IPS-15b (cell line): ENCODE measurements at regions not wholly inside any gene's neighbourhood (a gene's known extent, or its start where the extent isn't known, plus 50 kb on each side); places are given as distances from the start of the nearest gene placed in this dataset.

Experiments
- H3K27me3 ChIP-seq: one replicate; pipeline ENCODE4 v1.6.1; 2013; ENCODE audit warnings: low read length; ENCODE audit not compliant: control insufficient read depth, insufficient read depth
- H3K36me3 ChIP-seq: one replicate; pipeline ENCODE4 v1.6.1; 2013; ENCODE audit warnings: low read length; ENCODE audit not compliant: control insufficient read depth, insufficient read depth
- H3K4me1 ChIP-seq: one replicate; pipeline ENCODE4 v1.6.1; 2013; ENCODE audit warnings: mild to moderate bottlenecking, low read length; ENCODE audit not compliant: control insufficient read depth, insufficient read depth
- H3K4me3 ChIP-seq: one replicate; pipeline ENCODE4 v1.5.1; 2013; ENCODE audit warnings: low read depth, low read length
- H3K9ac ChIP-seq: one replicate; pipeline ENCODE4 v1.6.1; 2013; ENCODE audit warnings: low read depth, mild to moderate bottlenecking, low read length
- H3K9me3 ChIP-seq: one replicate; pipeline ENCODE4 v1.6.1; 2013; ENCODE audit warnings: mild to moderate bottlenecking, low read length; ENCODE audit not compliant: control insufficient read depth, insufficient read depth

DNA sequence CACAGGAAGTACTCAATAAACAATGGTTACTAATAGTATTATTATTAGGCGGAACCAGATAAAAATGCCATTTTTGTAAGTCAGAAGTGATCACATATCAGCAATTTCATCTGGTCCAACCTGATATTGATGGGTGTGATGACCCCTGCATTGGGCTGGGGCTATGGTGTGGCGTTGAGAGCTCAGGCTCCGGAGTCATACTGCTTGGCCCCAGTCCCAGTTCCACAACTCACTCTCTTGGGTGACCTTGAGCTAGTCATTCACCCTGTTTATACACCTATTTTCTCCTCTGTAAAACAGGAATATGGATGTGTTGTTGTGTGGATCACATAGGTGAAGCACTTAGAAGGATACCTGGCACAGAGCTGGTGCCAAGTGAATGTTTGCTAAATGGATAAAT, 229.4 kb upstream of the POU3F1 start:
- H3K27me3 ChIP-seq: no peaks in the 10 kb centered on the region
- peaks cover 2% of the 10 kb centered on the region for H3K4me1 ChIP-seq
- no peak overlapping the region for H3K9ac ChIP-seq

DNA sequence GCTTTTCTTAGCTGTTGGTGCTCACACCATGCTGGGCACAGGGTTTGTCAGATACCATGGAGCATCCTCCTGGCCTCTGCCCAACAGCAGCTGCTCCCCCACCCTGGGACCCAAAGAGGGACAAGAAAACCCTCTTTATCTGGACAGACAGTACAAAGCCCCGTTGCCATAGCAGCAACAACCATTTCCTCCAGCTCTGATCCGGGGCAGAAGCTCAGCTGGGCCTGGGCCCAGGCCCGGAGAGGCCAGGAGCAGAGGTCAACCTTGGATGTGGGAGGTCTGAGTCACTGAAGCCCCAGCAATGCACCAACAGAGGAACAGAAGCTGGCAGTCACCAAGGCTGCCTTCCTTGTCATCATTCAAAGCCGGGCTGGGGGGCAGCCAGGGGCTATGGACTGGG, 228.4 kb upstream of the POU3F1 start:
- Histone ChIP-seq H3K4me1 (peaks cover 6% of the 10 kb centered on the region), H3K9me3 (peaks cover 4% of the 10 kb centered on the region), H3K36me3 (no peaks in the 10 kb centered on the region), H3K4me3 (no peak overlapping the region), H3K27me3 (no peaks in the 10 kb centered on the region), H3K9ac (no peak overlapping the region)

More for the DNA sequence above, 229.4 kb upstream of the POU3F1 start:
- no peaks in the 10 kb centered on the region for H3K36me3 ChIP-seq
- H3K9me3 ChIP-seq: peaks cover 4% of the 10 kb centered on the region
- H3K4me3 ChIP-seq: no peak overlapping the region

DNA sequence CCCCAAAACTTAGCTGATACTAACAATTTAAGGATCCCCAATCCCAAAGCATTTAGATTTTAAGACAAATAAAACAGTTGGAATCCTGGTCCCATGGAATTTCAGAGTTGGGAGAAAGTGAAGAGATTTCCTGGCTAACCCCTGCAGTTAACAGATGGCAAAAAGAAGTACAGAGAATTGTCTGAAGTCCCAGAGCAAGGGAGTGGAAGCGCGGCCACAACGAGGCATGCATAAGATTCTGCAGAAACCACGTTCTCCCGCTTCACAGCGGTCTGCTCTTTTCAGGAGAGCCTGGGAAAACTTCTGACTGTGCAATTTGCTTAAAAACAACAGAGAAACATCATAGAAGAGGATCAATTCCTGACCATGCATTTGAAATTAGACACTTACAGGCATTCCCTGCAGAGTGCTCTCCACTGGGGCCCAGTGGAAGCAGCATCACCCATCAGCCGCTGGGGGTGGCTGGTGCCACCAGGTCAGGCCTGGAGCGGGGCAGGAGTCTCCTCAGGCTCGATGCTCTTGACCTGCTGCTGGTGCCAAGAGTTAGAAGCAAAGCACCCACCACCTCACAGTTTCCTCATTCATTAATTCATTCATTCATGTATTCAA, 226.7 kb upstream of the POU3F1 start:
- H3K9me3 ChIP-seq: peaks cover under 1% of the 10 kb centered on the region
- H3K4me3 ChIP-seq: no peak overlapping the region
- no peaks in the 10 kb centered on the region for H3K27me3 ChIP-seq
- no peaks in the 10 kb centered on the region for H3K36me3 ChIP-seq
- H3K4me1 ChIP-seq: peaks cover 8% of the 10 kb centered on the region
- H3K9ac ChIP-seq: no peak overlapping the region

- Histone ChIP-seq H3K9ac (no peak overlapping the region), H3K36me3 (no peaks in the 10 kb centered on the region), H3K9me3 (no peaks in the 10 kb centered on the region), H3K4me1 (peaks cover 8% of the 10 kb centered on the region), H3K4me3 (no peak overlapping the region), H3K27me3 (no peaks in the 10 kb centered on the region)
Observed at GRCh38 chr1:38272515-38272914, 225.9 kb upstream of the POU3F1 start.

DNA sequence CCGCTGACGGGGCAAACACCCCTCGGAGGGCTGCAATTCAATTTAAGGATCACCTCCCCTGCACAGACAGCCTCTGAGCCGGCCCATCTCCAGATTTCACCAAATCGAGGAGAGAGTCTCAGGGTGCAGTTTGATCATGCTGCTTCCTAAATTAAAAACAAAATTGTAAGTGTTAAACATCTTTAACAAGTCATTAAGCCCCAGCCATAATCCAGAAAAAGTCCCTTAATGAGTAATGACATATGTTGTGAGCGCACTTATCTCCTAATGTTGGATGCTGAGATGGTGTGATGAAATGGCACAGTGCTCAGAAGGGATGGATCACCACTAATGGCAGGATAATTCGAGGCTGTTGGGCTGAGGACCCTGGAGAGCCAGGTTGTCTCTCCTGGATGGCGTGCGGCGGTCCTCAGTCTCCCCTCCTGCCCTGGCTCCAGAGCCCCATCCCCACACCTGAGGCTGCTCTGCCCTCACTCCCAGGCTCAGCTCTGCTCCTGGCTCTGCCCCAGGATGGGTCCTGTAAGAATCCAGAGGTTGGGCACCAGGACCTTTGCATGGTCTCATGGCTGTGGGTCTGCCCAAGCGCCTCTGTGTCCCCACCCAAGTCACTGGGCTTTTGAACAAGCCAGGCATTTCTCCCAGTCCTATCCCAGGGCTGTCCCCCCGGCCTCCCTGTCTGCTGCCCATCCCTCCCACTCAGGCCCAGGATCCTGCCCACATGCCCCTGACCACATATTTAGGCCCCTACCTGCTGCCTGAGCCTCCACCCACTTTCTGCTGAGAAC, 224.4 kb upstream of the POU3F1 start:
- Histone ChIP-seq H3K27me3 (no peaks in the 10 kb centered on the region), H3K36me3 (no peaks in the 10 kb centered on the region), H3K9me3 (no peaks in the 10 kb centered on the region), H3K4me3 (no peak overlapping the region), H3K9ac (no peak overlapping the region), H3K4me1 (peaks cover 8% of the 10 kb centered on the region)

GRCh38 chr1:38269923-38270848, 223.6 kb upstream of the POU3F1 start:
- H3K4me3 ChIP-seq: no peak overlapping the region
- peaks cover 5% of the 10 kb centered on the region for H3K27me3 ChIP-seq
- no peak overlapping the region for H3K9ac ChIP-seq
- H3K4me1 ChIP-seq: peaks cover 8% of the 10 kb centered on the region
- H3K36me3 ChIP-seq: no peaks in the 10 kb centered on the region
- no peaks in the 10 kb centered on the region for H3K9me3 ChIP-seq

DNA sequence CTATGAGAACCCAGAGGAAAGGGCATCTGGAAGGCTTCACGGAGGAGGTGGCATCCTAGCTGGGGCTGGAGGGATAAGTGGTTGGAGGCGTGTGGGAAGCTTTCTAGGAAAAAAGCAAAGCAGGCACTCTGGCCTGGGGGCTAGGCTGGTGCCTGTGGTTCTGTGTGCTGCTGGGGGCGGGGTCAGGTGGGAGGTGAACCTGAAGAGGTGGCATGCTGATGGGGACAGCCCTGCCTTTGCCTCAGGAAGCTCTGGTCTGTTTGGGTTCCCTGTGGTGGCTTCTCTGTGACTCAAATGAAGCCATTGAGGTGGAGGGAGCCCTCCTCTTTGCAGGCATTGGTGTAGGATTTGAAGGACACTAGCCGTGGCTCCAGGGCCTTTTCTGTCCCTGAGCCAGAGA, 221.6 kb upstream of the POU3F1 start:
- Histone ChIP-seq H3K4me3 (no peak overlapping the region), H3K27me3 (peaks cover 5% of the 10 kb centered on the region), H3K9me3 (no peaks in the 10 kb centered on the region), H3K4me1 (peaks cover 7% of the 10 kb centered on the region), H3K9ac (no peak overlapping the region), H3K36me3 (no peaks in the 10 kb centered on the region)

DNA sequence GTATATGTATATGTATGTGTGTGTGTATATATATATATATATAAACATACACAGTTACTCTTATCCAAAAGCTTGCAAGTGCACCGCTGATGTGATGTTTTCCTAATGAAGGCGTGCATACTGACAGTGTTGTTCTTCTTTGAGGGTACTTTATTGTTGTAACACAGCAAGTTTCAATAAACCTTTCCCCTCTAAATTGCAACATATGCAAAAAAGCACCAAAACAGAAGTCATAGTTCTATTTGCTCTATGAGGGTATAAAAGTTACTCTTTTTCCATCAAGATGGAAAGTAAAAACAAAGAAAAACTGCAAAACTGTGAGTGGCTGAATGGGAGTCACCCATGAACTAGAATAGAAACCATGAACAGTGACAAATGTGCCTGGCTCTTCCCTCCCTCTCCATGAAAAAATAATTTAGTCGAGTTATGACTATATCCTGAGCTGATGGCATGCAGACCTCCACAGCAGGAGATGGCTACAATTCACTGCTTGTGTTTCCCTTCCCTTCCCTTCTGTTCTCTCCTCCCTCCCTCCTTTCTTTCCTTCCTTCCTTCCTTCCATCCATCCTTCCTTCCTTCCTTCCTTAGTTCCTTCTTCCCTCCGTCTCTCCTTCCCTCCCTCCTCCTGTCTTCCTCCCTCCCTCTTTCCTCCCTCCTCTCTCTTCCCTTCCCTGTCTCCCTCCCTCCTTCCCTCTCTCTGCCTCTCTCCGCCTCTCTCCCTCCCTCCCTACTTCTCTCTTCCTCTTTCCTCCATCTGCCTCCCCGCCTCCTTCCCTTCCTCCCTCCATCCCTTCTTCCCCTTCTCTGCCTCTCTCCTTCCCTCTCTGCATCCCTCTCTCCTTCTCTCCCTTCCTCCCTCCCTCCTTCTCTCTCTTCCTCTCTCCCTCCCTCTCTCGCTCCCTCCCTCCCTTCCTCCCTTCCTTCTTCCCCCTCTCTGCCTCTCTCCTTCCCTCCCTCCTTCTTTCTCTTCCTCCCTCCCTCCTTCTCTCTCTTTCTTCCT, 220.7 kb upstream of the POU3F1 start:
- no peak overlapping the region for H3K9ac ChIP-seq
- H3K36me3 ChIP-seq: no peaks in the 10 kb centered on the region
- H3K4me1 ChIP-seq: peaks cover 6% of the 10 kb centered on the region
- peaks cover 5% of the 10 kb centered on the region for H3K27me3 ChIP-seq
- no peaks in the 10 kb centered on the region for H3K9me3 ChIP-seq
- no peak overlapping the region for H3K4me3 ChIP-seq

GRCh38 chr1:38266197-38266520, 219.6 kb upstream of the POU3F1 start:
- Histone ChIP-seq H3K36me3 (no peaks in the 10 kb centered on the region), H3K27me3 (peaks cover 5% of the 10 kb centered on the region), H3K4me1 (peaks cover 6% of the 10 kb centered on the region)

GRCh38 chr1:38265293-38266196, 219.0 kb upstream of the POU3F1 start:
- Histone ChIP-seq H3K36me3 (no peaks in the 10 kb centered on the region), H3K9ac (no peak overlapping the region), H3K4me3 (no peak overlapping the region), H3K9me3 (no peaks in the 10 kb centered on the region), H3K27me3 (peaks cover 5% of the 10 kb centered on the region), H3K4me1 (peaks cover 6% of the 10 kb centered on the region)

More at GRCh38 chr1:38266197-38266520, 219.6 kb upstream of the POU3F1 start:
- Histone ChIP-seq H3K4me3 (no peak overlapping the region), H3K9ac (no peak overlapping the region), H3K9me3 (no peaks in the 10 kb centered on the region)
